A673 (cell line): ENCODE measurements at regions not wholly inside any gene's neighbourhood (a gene's known extent, or its start where the extent isn't known, plus 50 kb on each side); places are given as distances from the start of the nearest gene placed in this dataset.

Source experiments
- BruUV-seq: library from RNA; stranded (reverse); fragments of 400-500 nt; replicated peaks from 2 replicates; lab custom pipeline; 2021; lab: Mats Ljungman, UMichigan
- CTCF ChIA-PET: fragments of 300-600 bp; sonication (Branson Sonifier 250); formaldehyde crosslinking; loops from one replicate; lab custom pipeline; 2022; ENCODE audit warnings: antibody characterized with exemption; lab: Charles Lee
- POLR2A ChIA-PET: fragments of 300-600 bp; sonication (Branson Sonifier 250); formaldehyde crosslinking; loops from one replicate; lab custom pipeline; 2022; ENCODE audit warnings: antibody characterized with exemption; ENCODE audit not compliant: low non-redundant PET; lab: Charles Lee
- DNase-seq: peaks from one replicate; pipeline ENCODE4 v3.0.0-alpha.2; 2015; ENCODE audit warnings: low spot score
- H3K27ac ChIP-seq: fragments of 200-600 bp; sonication (generic); 2 replicates; pipeline ENCODE4 v1.5.1; 2016; ENCODE audit warnings: mixed run types, low read depth, mild to moderate bottlenecking, mixed read lengths, antibody characterized with exemption, low read length; ENCODE audit not compliant: poor library complexity, severe bottlenecking
- H3K27me3 ChIP-seq: fragments of 200-600 bp; sonication (generic); replicated peaks from 2 replicates; pipeline ENCODE4 v1.6.1; 2017; ENCODE audit warnings: mixed run types, low read depth, mild to moderate bottlenecking, mixed read lengths, antibody characterized with exemption, low read length; ENCODE audit not compliant: insufficient read depth, poor library complexity
- H3K36me3 ChIP-seq: fragments of 200-600 bp; sonication (generic); 2 replicates; pipeline ENCODE4 v1.6.1; 2016; ENCODE audit warnings: mixed run types, mild to moderate bottlenecking, mixed read lengths, antibody characterized with exemption, low read length; ENCODE audit not compliant: insufficient read depth, poor library complexity, severe bottlenecking
- H3K4me1 ChIP-seq: fragments of 200-600 bp; sonication (generic); 2 replicates; pipeline ENCODE4 v1.6.1; 2017; ENCODE audit warnings: mixed run types, mild to moderate bottlenecking, mixed read lengths, antibody characterized with exemption, low read length; ENCODE audit not compliant: insufficient read depth, poor library complexity, severe bottlenecking
- H3K4me3 ChIP-seq: fragments of 200-600 bp; sonication (generic); 2 replicates; pipeline ENCODE4 v1.5.1; 2016; ENCODE audit warnings: low read depth, mixed run types, mild to moderate bottlenecking, mixed read lengths, low read length; ENCODE audit not compliant: poor library complexity, severe bottlenecking
- H3K9me3 ChIP-seq: fragments of 200-600 bp; sonication (generic); 2 replicates; pipeline ENCODE4 v1.6.1; 2016; ENCODE audit warnings: mixed run types, low read depth, mild to moderate bottlenecking, mixed read lengths, antibody characterized with exemption, low read length; ENCODE audit not compliant: poor library complexity, severe bottlenecking
- CTCF ChIP-seq: fragments of 300-800, 200-600 bp; sonication (generic); conservative IDR thresholded peaks from 2 replicates; pipeline ENCODE4 v1.5.1; 2017; ENCODE audit warnings: low read depth, mild to moderate bottlenecking, antibody characterized with exemption, low read length, moderate library complexity, mixed read lengths
- EZH2 ChIP-seq: fragments of 200-600 bp; sonication (generic); IDR thresholded peaks from 2 replicates; pipeline ENCODE4 v1.6.1; 2017; ENCODE audit warnings: borderline replicate concordance, low read depth, mild to moderate bottlenecking, mixed read lengths, antibody characterized with exemption, low read length; ENCODE audit not compliant: poor library complexity, severe bottlenecking
- intact Hi-C: fragments of 100-400 bp; cut with micrococcal nuclease; formaldehyde crosslinking; loops from one replicate; pipeline ENCODE4 v1.10.0; 2022; ENCODE audit not compliant: unreplicated experiment

- no peak overlapping the region for H3K4me3 ChIP-seq
- H3K27me3 ChIP-seq = no peaks in the 10 kb centered on the region
- H3K27ac ChIP-seq = no peak overlapping the region
- no peaks in the 10 kb centered on the region for H3K4me1 ChIP-seq
- CTCF ChIA-PET = no interaction called here
- POLR2A ChIA-PET = no interaction called here
- DNase-seq = no peak
- H3K36me3 ChIP-seq = no peaks in the 10 kb centered on the region
- TF ChIP-seq CTCF (no peak), EZH2 (no peak)
- intact Hi-C loops = no loop called here
- BruUV-seq = no TSS peak
- H3K9me3 ChIP-seq = no peaks in the 10 kb centered on the region
These were observed 119.3 kb upstream of the RALGAPA2 start for GRCh38 chr20:20831794-20832193.

- intact Hi-C loops = loop anchor here (10.0 kb wide), 1 partner anchor 235 kb away; no protein-coding TSS in a partner anchor
- CTCF ChIA-PET = no interaction called here
- no peaks in the 10 kb centered on the region for H3K9me3 ChIP-seq
- H3K36me3 ChIP-seq = no peaks in the 10 kb centered on the region
- POLR2A ChIA-PET = no interaction called here
- DNase-seq = no peak
- H3K4me1 ChIP-seq = peaks cover 7% of the 10 kb centered on the region
- no peaks in the 10 kb centered on the region for H3K27me3 ChIP-seq
- no peak for TF ChIP-seq EZH2
- H3K27ac ChIP-seq = no peak overlapping the region
- BruUV-seq = no TSS peak
- H3K4me3 ChIP-seq = no peak overlapping the region
These were observed 117.2 kb upstream of the RALGAPA2 start for GRCh38 chr20:20829681-20830080.

GRCh38 chr20:20827992-20828597 lies 115.7 kb upstream of the RALGAPA2 start:
- TF ChIP-seq CTCF = no peak
- TF ChIP-seq EZH2 = no peak
- BruUV-seq = no TSS peak
- no peak overlapping the region for H3K4me3 ChIP-seq
- CTCF ChIA-PET = no interaction called here
- H3K27me3 ChIP-seq = no peaks in the 10 kb centered on the region
- intact Hi-C loops = loop anchor here (10.0 kb wide), 1 partner anchor 233 kb away; no protein-coding TSS in a partner anchor
- H3K4me1 ChIP-seq = peaks cover 11% of the 10 kb centered on the region
- no peaks in the 10 kb centered on the region for H3K36me3 ChIP-seq
- H3K27ac ChIP-seq = no peak overlapping the region
- POLR2A ChIA-PET = no interaction called here
- no peak for DNase-seq
- no peaks in the 10 kb centered on the region for H3K9me3 ChIP-seq
